Tibial nerve (tissue), 4 donors: ENCODE measurements at regions not wholly inside any gene's neighbourhood (a gene's known extent, or its start where the extent isn't known, plus 50 kb on each side); places are given as distances from the start of the nearest gene placed in this dataset.

Source experiments
- DNase-seq, 2 donors: peaks; one replicate each; pipeline ENCODE4 v3.0.0-alpha.2; 2019; ENCODE audit warnings: low spot score in 2 of 2
- H3K27ac ChIP-seq, 4 donors: fragments of 200-600 bp; sonication (generic) in 3 of 4; one replicate each; pipeline ENCODE4 v1.5.1; 2017 to 2019; ENCODE audit warnings: mild to moderate bottlenecking in 1 of 4
- H3K27me3 ChIP-seq, 2 donors: fragments of 200-600 bp; sonication (generic) in 1 of 2; one replicate each; pipeline versions ENCODE4 v1.5.1 to v1.6.0; 2017 to 2019
- H3K36me3 ChIP-seq, 3 donors: fragments of 200-600 bp; sonication (generic); one replicate each; pipeline ENCODE4 v1.5.1; 2018 to 2019
- H3K4me1 ChIP-seq, 4 donors: fragments of 200-600 bp; sonication (generic) in 3 of 4; one replicate each; pipeline ENCODE4 v1.5.1; 2017 to 2019
- H3K4me3 ChIP-seq, 4 donors: fragments of 200-600 bp; sonication (generic) in 3 of 4; one replicate each; pipeline ENCODE4 v1.5.1; 2017 to 2019; ENCODE audit warnings: mild to moderate bottlenecking in 1 of 4, moderate library complexity in 1 of 4
- H3K9me3 ChIP-seq, 4 donors: fragments of 200-600 bp; sonication (generic) in 3 of 4; one replicate each; pipeline ENCODE4 v1.5.1; 2017 to 2019
- CTCF ChIP-seq, 5 experiments: fragments of 200-600 bp in 3 of 5; fragments of 450-650 bp in 2 of 5; sonication (generic) in 3 of 5; IDR thresholded peaks; one replicate each; pipeline ENCODE4 v1.5.1; 2016 to 2019; ENCODE audit warnings: antibody characterized with exemption in 5 of 5, mild to moderate bottlenecking in 3 of 5, moderate library complexity in 2 of 5
- EP300 ChIP-seq, 2 donors: sonication (generic); formaldehyde crosslinking; IDR thresholded peaks; one replicate each; pipeline ENCODE4 v1.6.1; 2017; ENCODE audit warnings: antibody characterized with exemption in 2 of 2, mild to moderate bottlenecking in 1 of 2
- POLR2A ChIP-seq, 2 donors: fragments of 450-650 bp; IDR thresholded peaks; one replicate each; pipeline ENCODE4 v1.6.1; 2017; ENCODE audit warnings: antibody characterized with exemption in 2 of 2, mild to moderate bottlenecking in 2 of 2, moderate library complexity in 2 of 2
- WGBS, 2 donors: methylation state at CpG; one replicate each; pipeline ENCODE4 v1.1.5; 2018; 5-methylcytosine and 5-hydroxymethylcytosine counted together

- no peaks in the 10 kb centered on the region for H3K27me3 ChIP-seq
- H3K4me3 ChIP-seq = no peak overlapping the region
- no peaks in the 10 kb centered on the region for H3K4me1 ChIP-seq
- TF ChIP-seq EP300 (IDR thresholded peaks at IDR 0.05) = no peak
- TF ChIP-seq POLR2A (IDR thresholded peaks at IDR 0.05) = no peak
- no peak for DNase-seq
- H3K27ac ChIP-seq = no peak overlapping the region
- 93% methylated on average over 3 of the region's 3 CpGs for WGBS, 2 donors
- no peaks in the 10 kb centered on the region for H3K36me3 ChIP-seq
- no peaks in the 10 kb centered on the region for H3K9me3 ChIP-seq
Observed at GRCh38 chr4:173591760-173592159, 61.7 kb upstream of the HAND2 start.

GRCh38 chr4:173590697-173591096, 60.7 kb upstream of the HAND2 start:
- 85 to 87% methylated on average over 4 of the region's 4 CpGs for WGBS, 2 donors
- no peak for DNase-seq
- H3K27ac ChIP-seq = no peak overlapping the region

GRCh38 chr4:173585876-173586572, 56.0 kb upstream of the HAND2 start:
- Histone ChIP-seq H3K27me3 (no peaks in the 10 kb centered on the region), H3K4me1 (no peaks in the 10 kb centered on the region), H3K36me3 (no peaks in the 10 kb centered on the region), H3K9me3 (no peaks in the 10 kb centered on the region), H3K4me3 (no peak overlapping the region), H3K27ac (no peak overlapping the region)
- WGBS, 2 donors = 72 to 75% methylated on average over 9 of the region's 9 CpGs
- no peak for DNase-seq
- TF ChIP-seq CTCF (IDR thresholded peaks at IDR 0.05) (no peak), POLR2A (IDR thresholded peaks at IDR 0.05) (no peak), EP300 (IDR thresholded peaks at IDR 0.05) (no peak)

More at GRCh38 chr4:173590697-173591096, 60.7 kb upstream of the HAND2 start:
- TF ChIP-seq EP300 (IDR thresholded peaks at IDR 0.05) (no peak), POLR2A (IDR thresholded peaks at IDR 0.05) (no peak), CTCF (IDR thresholded peaks at IDR 0.05) (no peak)
- no peaks in the 10 kb centered on the region for H3K27me3 ChIP-seq
- H3K4me1 ChIP-seq = no peaks in the 10 kb centered on the region
- no peak overlapping the region for H3K4me3 ChIP-seq
- H3K36me3 ChIP-seq = no peaks in the 10 kb centered on the region
- H3K9me3 ChIP-seq = no peaks in the 10 kb centered on the region

- 73 to 74% methylated on average over 4 of the region's 4 CpGs for WGBS, 2 donors
- Histone ChIP-seq H3K4me3 (no peak overlapping the region), H3K9me3 (no peaks in the 10 kb centered on the region), H3K36me3 (no peaks in the 10 kb centered on the region), H3K27ac (no peak overlapping the region), H3K27me3 (no peaks in the 10 kb centered on the region), H3K4me1 (no peaks in the 10 kb centered on the region)
- no peak for TF ChIP-seq POLR2A (IDR thresholded peaks at IDR 0.05)
- no peak for TF ChIP-seq EP300 (IDR thresholded peaks at IDR 0.05)
- no peak for TF ChIP-seq CTCF (IDR thresholded peaks at IDR 0.05)
- DNase-seq = no peak
Observed at GRCh38 chr4:173584506-173584905, 54.5 kb upstream of the HAND2 start.
